DND-41 (cell line): ENCODE measurements at regions not wholly inside any gene's neighbourhood (a gene's known extent, or its start where the extent isn't known, plus 50 kb on each side); places are given as distances from the start of the nearest gene placed in this dataset.

Experiments
- EZH2 ChIP-seq: IDR thresholded peaks from 3 replicates; pipeline ENCODE4 v1.6.1; 2012; ENCODE audit warnings: borderline replicate concordance, low read depth, mild to moderate bottlenecking, moderate library complexity, low read length, inconsistent platforms; ENCODE audit not compliant: severe bottlenecking
- TF ChIP-seq, protein P1 (sequence below): IDR thresholded peaks from 2 replicates; pipeline ENCODE4 v1.5.1; 2012; ENCODE audit warnings: borderline replicate concordance, low read length, moderate library complexity, mild to moderate bottlenecking; ENCODE audit not compliant: poor library complexity, severe bottlenecking; ENCODE audit errors: extremely low read depth

DNA sequence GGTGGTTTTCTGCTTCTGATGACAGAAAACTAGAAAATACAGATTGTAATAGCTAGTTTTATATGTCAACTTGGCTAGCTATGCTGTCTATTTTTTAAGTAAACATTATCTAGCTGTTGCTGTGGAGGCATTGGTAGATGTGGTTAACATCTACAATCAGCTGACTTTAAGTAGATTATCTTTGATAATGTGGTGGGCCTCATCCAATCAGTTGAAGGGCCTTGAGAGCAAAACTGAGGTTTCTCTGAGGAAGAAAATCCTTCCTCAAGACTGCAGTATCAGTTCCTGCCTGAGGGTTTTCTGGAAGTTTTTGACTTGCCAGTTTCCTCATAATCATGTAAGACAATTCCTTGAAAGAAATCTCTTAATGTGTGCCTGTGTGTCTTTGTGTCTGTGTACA lies 75.9 kb upstream of the SPHKAP start:
- TF ChIP-seq, protein P1, sequence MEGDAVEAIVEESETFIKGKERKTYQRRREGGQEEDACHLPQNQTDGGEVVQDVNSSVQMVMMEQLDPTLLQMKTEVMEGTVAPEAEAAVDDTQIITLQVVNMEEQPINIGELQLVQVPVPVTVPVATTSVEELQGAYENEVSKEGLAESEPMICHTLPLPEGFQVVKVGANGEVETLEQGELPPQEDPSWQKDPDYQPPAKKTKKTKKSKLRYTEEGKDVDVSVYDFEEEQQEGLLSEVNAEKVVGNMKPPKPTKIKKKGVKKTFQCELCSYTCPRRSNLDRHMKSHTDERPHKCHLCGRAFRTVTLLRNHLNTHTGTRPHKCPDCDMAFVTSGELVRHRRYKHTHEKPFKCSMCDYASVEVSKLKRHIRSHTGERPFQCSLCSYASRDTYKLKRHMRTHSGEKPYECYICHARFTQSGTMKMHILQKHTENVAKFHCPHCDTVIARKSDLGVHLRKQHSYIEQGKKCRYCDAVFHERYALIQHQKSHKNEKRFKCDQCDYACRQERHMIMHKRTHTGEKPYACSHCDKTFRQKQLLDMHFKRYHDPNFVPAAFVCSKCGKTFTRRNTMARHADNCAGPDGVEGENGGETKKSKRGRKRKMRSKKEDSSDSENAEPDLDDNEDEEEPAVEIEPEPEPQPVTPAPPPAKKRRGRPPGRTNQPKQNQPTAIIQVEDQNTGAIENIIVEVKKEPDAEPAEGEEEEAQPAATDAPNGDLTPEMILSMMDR: no peak
- no peak for TF ChIP-seq EZH2
